Central memory CD8-positive, alpha-beta T cell (primary cell): ENCODE measurements at regions not wholly inside any gene's neighbourhood (a gene's known extent, or its start where the extent isn't known, plus 50 kb on each side); places are given as distances from the start of the nearest gene placed in this dataset.
A peak's percentile ranks its signal among the peaks of the same experiment; 100 is the strongest.
"Not testable (repeated sequence)": the region's sequence is repeated elsewhere in the genome, so short reads cannot be mapped to it uniquely, and the experiment has no call there.

Source experiments
- ATAC-seq: fragments of 150-1000 bp; cut with Tn5 transposase; replicated peaks from 2 replicates; pipeline ENCODE4 v1.10.0; 2022; ENCODE audit warnings: mild to moderate bottlenecking, moderate FRiP score, moderate number of reproducible peaks; ENCODE audit not compliant: poor library complexity, severe bottlenecking; ENCODE audit errors: extremely low read depth
- DNase-seq, 2 donors: peaks; one replicate each; pipeline ENCODE4 v3.0.0; 2021; ENCODE audit warnings: low spot score in 2 of 2
- H3K27ac Mint-ChIP-seq: one replicate; pipeline ENCODE4 v1.8.0; 2022; ENCODE audit warnings: low read depth, mild to moderate bottlenecking, moderate library complexity, mixed read lengths
- H3K27me3 Mint-ChIP-seq: one replicate; pipeline ENCODE4 v1.8.0; 2022; ENCODE audit warnings: mixed read lengths
- H3K36me3 Mint-ChIP-seq: one replicate; pipeline ENCODE4 v1.8.0; 2022; ENCODE audit warnings: mild to moderate bottlenecking, moderate library complexity, mixed read lengths; ENCODE audit not compliant: insufficient read depth
- H3K4me1 Mint-ChIP-seq: one replicate; pipeline ENCODE4 v1.8.0; 2022; ENCODE audit warnings: mixed read lengths
- H3K4me3 Mint-ChIP-seq: one replicate; pipeline ENCODE4 v1.8.0; 2022; ENCODE audit warnings: mild to moderate bottlenecking, moderate library complexity, mixed read lengths
- H3K9me3 Mint-ChIP-seq: one replicate; pipeline ENCODE4 v1.8.0; 2022; ENCODE audit warnings: mixed read lengths

DNA sequence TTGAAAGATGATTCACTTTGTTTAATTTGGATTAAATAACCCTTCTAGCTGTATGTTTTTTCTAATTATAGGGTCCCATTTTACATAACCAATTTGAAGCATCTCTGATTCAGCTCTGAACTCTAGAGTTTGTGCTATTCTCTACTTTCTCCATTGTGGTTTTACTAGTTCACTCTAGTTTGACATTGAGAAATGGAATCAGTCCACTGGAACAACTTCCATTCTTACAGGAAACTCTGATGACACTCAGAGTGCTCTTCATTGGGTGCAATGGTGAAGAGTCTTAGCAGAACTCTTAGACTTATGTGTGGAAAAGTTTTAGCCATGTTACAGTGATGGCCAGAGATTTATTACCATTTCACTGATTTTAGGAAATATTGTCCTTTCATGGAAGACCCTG, 140.7 kb downstream of the DYRK2 start:
- no peak for ATAC-seq
- no peaks in the 10 kb centered on the region for H3K36me3 Mint-ChIP-seq
- no peak for DNase-seq
- peaks cover 9% of the 10 kb centered on the region for H3K27me3 Mint-ChIP-seq
- peaks cover 6% of the 10 kb centered on the region for H3K4me1 Mint-ChIP-seq
- H3K9me3 Mint-ChIP-seq, result no peaks in the 10 kb centered on the region
- no peak overlapping the region for H3K27ac Mint-ChIP-seq
- H3K4me3 Mint-ChIP-seq, result no peak overlapping the region

DNA sequence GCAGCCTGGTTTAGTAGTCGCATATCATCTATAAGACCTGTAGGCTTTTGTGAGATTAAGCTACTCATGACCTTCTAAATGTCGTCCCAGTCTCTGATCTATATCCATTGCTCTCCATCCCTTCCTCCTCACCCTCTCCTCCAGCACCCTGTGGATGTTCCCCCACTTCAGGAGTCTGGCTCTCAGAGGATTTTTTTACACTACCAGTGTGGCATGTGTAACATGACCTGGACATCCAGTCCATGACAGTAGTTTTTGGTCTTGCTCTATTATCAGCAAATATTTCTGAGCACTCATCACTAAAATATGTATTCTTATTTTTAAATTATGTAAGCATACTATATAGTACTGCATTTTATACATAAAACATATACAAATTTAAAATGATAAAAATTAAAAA, 142.1 kb downstream of the DYRK2 start:
- no peak overlapping the region for H3K27ac Mint-ChIP-seq

DNA sequence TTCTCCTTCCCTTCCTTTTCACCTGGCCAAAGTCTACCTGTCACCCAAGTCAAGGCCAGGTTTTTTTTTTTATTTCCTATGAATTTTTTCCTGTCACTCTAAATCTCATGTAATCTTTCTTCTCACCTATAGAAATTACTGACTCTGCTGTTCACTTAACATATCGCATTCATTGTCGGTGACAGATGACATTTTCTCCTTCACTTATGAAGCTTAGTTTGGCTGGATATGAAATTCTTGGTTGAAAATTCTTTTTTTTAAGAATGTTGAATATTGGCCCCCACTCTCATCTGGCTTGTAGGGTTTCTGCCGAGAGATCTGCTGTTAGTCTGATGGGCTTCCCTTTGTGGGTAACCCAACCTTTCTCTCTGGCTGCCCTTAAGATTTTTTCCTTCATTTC, 142.8 kb downstream of the DYRK2 start:
- H3K27me3 Mint-ChIP-seq, result peaks cover 27% of the 10 kb centered on the region
- H3K9me3 Mint-ChIP-seq, H3K36me3 Mint-ChIP-seq, H3K4me1 Mint-ChIP-seq, DNase-seq, H3K4me3 Mint-ChIP-seq, ATAC-seq, H3K27ac Mint-ChIP-seq: not testable (repeated sequence)

More for the DNA sequence above, 142.1 kb downstream of the DYRK2 start:
- Mint-ChIP-seq H3K4me1 (peaks cover 5% of the 10 kb centered on the region), H3K27me3 (peaks cover 23% of the 10 kb centered on the region), H3K4me3 (no peak overlapping the region), H3K36me3 (no peaks in the 10 kb centered on the region), H3K9me3 (no peaks in the 10 kb centered on the region)
- ATAC-seq, result no peak
- DNase-seq, result no peak

DNA sequence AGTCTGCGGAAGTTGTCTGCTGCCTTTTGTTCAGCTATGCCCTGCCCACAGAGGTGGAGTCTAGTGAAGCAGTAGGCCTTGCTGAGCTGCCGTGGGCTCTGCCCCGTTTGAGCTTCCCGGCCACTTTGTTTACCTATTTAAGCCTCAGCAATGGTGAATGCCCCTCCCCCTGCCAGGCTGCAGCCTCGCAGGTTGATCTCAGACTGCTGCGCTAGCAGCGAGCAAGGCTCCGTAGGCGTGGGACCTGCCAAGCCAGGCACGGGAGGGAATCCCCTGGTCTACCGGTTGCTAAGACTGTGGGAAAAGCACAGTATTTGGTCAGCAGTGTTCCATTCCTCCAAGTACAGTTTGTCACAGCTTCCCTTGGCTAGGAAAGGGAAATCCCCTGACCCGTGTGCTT, 143.6 kb downstream of the DYRK2 start:
- Mint-ChIP-seq H3K36me3 (no peaks in the 10 kb centered on the region), H3K27ac (no peak overlapping the region)
- ATAC-seq, result no peak

DNA sequence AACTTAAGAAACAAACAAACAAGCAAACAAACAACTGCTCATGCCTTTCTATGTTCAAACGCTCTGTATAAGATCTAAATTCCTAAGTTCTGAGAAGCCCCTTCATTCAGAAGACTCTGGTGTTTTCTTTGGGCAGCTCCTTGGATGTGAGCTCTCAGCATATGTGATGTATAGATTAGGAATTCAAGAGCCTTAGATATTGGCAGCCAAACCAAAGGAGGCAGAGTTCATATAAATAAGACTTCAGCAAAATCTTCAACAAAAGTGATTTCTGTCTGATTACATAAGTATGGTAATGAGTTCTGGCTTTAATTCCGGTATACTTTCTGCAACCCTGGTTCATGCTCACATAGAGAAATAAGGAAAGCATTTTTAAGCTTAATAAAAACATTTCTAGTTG, 145.6 kb downstream of the DYRK2 start:
- DNase-seq, result no peak
- no peak overlapping the region for H3K27ac Mint-ChIP-seq

More for the DNA sequence above, 143.6 kb downstream of the DYRK2 start:
- Mint-ChIP-seq H3K9me3 (no peaks in the 10 kb centered on the region), H3K4me1 (no peaks in the 10 kb centered on the region), H3K27me3 (peaks cover 27% of the 10 kb centered on the region), H3K4me3 (no peak overlapping the region)
- no peak for DNase-seq

DNA sequence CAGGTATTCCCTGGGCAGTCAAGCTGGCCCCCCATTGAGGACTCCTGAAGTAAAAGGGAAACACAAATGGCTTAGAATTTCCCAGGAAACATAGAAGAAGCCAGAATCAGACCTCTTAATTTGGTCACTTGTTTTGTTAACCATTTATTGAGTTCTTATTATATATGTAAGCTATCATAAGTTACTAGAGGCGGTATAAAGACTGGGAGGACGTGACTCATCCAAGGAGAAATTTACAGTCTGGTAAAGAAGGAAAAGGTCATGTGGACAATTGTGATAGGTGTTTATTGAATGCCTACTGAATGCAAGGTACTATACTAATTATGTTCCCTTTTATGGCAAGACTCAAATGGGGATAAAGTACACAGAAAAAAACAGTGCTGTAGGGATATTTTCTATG, 146.7 kb downstream of the DYRK2 start:
- no peak for DNase-seq

More for the DNA sequence above, 145.6 kb downstream of the DYRK2 start:
- no peaks in the 10 kb centered on the region for H3K9me3 Mint-ChIP-seq
- no peak for ATAC-seq
- no peak overlapping the region for H3K4me3 Mint-ChIP-seq
- peaks cover 27% of the 10 kb centered on the region for H3K27me3 Mint-ChIP-seq
- H3K4me1 Mint-ChIP-seq, result peaks cover 5% of the 10 kb centered on the region
- H3K36me3 Mint-ChIP-seq, result no peaks in the 10 kb centered on the region

DNA sequence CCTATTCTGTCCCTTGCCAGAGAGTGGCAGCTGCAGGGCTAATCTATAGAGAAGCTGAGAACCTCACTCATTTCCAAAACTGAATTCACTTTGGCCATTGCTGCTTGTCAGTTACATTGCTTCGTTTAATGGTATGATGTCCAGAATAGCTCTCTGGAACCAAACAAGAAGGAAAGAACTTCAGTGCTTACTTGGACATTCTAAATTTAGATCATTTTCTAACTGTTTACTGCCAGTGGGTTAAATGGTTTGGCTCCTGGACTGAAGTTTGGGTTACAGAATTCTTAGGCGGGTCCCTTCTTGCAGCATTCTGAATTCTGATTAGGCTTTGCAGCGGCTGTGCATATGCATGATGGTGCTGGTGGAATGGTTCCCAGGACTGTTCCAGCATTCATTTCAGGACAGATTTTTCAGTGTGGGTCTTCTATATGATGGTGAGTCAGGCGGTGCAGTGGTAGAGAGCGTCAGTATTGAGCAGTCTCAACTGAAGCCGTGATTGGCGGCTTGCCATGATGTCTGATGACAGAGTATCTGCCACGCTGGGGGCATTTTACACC, 148.7 kb downstream of the DYRK2 start:
- Mint-ChIP-seq H3K27me3 (peaks cover 18% of the 10 kb centered on the region), H3K9me3 (no peaks in the 10 kb centered on the region), H3K4me3 (no peak overlapping the region), H3K36me3 (no peaks in the 10 kb centered on the region), H3K27ac (no peak overlapping the region), H3K4me1 (peaks cover 5% of the 10 kb centered on the region)
- DNase-seq (no peak), ATAC-seq (no peak)

More for the DNA sequence above, 146.7 kb downstream of the DYRK2 start:
- H3K27ac Mint-ChIP-seq, result no peak overlapping the region
- no peaks in the 10 kb centered on the region for H3K36me3 Mint-ChIP-seq
- peaks cover 27% of the 10 kb centered on the region for H3K27me3 Mint-ChIP-seq
- H3K4me3 Mint-ChIP-seq, result no peak overlapping the region
- H3K4me1 Mint-ChIP-seq, result peaks cover 5% of the 10 kb centered on the region
- no peaks in the 10 kb centered on the region for H3K9me3 Mint-ChIP-seq
- no peak for ATAC-seq

DNA sequence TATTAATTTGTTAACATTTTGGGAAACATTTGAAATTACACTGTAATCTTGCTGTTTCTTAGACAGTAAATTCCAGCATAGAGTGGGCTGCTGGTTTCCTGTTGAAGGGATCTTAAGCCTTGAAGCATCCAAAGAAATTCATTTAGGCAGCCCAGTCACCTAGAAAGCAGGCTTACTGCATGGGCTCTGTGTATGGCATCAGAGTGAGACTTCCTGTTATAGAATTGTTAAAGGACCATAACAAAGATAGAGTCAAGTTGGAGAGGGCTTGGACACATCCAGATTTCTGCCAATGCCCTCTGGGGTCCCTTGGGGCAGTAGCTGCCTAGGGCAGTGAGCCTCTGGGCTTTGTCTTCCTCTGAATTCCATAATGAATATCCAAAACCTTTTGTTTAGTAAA, 149.2 kb downstream of the DYRK2 start:
- DNase-seq (no peak), ATAC-seq (no peak)
- H3K4me1 Mint-ChIP-seq, result peaks cover 5% of the 10 kb centered on the region
- H3K36me3 Mint-ChIP-seq, result no peaks in the 10 kb centered on the region
- H3K27ac Mint-ChIP-seq, result no peak overlapping the region
- H3K4me3 Mint-ChIP-seq, result no peak overlapping the region
- peaks cover 17% of the 10 kb centered on the region for H3K27me3 Mint-ChIP-seq
- H3K9me3 Mint-ChIP-seq, result no peaks in the 10 kb centered on the region

DNA sequence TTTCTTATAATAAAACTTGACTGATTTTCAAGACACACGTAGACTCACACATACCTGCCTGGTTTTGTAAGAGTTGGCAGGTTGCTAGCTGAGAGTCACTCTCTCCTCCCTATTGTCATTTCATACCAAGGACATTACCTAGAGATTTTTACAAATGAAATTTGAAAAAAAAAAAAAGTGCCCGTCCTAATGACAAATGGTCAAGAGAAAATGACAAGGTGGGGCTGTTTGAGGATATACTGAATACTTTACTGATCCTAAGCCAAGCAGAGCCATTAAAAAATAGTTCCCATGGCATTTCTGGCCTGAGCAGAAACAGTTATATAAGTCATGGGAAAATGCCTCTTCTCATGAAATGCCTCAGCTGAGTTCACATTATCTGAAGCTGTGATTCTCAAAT, 150.2 kb downstream of the DYRK2 start:
- peaks cover 5% of the 10 kb centered on the region for H3K4me1 Mint-ChIP-seq
- H3K27me3 Mint-ChIP-seq, result peaks cover 17% of the 10 kb centered on the region
- no peaks in the 10 kb centered on the region for H3K9me3 Mint-ChIP-seq
- H3K36me3 Mint-ChIP-seq, result no peaks in the 10 kb centered on the region
- no peak overlapping the region for H3K4me3 Mint-ChIP-seq
- no peak overlapping the region for H3K27ac Mint-ChIP-seq
- DNase-seq (no peak), ATAC-seq (no peak)

DNA sequence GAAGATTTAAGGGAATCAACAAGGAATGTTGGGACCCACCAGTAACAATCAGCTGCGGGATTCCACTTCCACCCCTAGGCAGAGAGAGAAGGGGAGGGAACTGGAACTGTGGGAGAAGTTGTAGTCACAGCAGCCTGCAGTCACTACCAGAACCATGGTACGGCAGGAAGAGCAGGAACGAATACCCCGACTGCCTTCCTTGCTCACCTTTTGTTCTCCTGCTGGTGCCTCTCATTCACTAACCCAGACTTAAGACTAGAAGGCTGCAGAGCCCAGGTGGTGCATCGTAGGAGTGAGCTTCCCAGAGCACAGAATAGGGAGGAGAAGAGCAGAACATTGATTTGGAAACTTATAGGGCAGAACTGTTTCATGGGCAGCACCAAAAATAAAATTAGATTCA, 154.2 kb downstream of the DYRK2 start:
- DNase-seq (no peak), ATAC-seq (no peak)
- Mint-ChIP-seq H3K4me1 (peaks cover 5% of the 10 kb centered on the region), H3K27me3 (no peaks in the 10 kb centered on the region), H3K27ac (no peak overlapping the region), H3K4me3 (no peak overlapping the region), H3K9me3 (no peaks in the 10 kb centered on the region), H3K36me3 (no peaks in the 10 kb centered on the region)

DNA sequence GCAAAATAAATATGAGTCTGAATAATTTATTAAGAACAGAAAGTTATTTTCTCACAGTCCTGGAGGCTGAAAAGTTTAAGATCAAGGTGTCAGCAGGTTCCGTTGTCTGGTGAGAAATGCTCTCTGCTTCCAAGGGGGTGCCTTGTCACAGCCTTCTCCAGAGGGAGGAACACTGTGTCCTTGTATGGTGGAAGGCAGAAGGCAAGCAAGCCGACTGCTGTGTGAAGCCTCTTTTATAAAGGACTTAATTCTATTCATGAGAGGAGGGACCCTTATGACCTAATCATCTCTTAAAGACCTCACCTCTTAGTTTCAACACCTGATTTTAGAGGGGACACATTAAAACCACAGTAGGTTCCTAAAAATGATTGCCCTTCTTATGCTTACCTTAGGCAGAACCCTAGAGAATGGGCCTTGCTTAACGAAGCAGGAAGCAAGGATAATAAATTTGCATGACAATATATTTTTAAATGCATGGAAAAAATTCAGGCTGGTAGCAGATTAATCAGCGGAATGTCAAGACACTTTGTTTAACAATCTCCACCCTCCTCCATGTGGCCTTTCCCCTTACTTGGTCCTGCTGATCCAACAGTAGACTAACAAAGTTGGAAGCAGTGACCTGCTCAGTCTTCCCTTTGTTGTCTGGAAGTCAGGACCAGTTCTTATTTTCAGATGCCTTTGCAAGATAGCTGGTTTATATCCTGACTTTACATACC, 154.9 kb downstream of the DYRK2 start:
- Mint-ChIP-seq H3K9me3 (no peaks in the 10 kb centered on the region), H3K27me3 (no peaks in the 10 kb centered on the region), H3K36me3 (no peaks in the 10 kb centered on the region), H3K4me1 (peaks cover 2% of the 10 kb centered on the region), H3K4me3 (no peak overlapping the region), H3K27ac (no peak overlapping the region)
- ATAC-seq, result no peak
- DNase-seq, result no peak

DNA sequence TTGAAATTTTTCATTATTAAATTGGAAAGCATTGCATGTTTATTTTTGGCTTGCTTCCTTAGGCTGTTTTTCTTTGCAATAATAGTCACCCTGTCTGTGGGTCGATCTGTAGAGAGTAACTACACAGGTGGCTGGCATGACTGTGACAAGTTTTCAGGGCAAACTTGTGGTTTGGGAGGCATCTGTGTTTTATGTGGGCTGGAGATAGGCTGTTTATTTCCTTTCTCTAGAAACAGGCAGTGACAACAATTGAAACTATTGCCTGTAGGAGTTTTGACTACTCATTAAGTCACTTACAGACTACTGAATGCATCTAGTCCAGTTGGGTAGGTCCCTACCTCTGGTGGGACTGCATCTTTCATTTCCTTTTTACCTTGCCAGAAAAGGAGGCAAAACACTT, 155.6 kb downstream of the DYRK2 start:
- Mint-ChIP-seq H3K4me1 (no peaks in the 10 kb centered on the region), H3K27ac (no peak overlapping the region), H3K4me3 (no peak overlapping the region), H3K27me3 (no peaks in the 10 kb centered on the region), H3K9me3 (no peaks in the 10 kb centered on the region), H3K36me3 (no peaks in the 10 kb centered on the region)
- DNase-seq (no peak), ATAC-seq (peak; percentile 46)

DNA sequence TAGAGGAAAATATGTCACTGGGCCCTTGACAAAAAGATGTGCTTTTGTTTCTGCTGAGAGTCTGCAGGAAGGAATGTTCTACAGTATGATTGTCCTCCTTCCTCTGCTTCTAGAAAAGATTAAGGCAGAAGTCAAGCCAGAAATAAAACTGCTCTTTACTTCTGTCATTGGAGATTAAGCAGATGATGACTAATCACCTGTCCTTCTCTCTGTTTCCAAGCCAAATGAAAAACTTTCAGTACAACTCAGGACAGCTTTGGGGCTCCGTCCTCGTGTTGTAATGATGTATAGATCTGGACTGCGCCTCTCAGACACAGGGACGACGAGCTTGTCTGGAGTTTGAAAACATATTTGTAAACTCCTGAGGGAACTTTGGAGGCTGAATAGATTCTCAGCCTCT, 159.3 kb downstream of the DYRK2 start:
- no peak overlapping the region for H3K27ac Mint-ChIP-seq
- no peaks in the 10 kb centered on the region for H3K4me1 Mint-ChIP-seq
- ATAC-seq (no peak), DNase-seq (no peak)
- H3K36me3 Mint-ChIP-seq, result no peaks in the 10 kb centered on the region
- no peaks in the 10 kb centered on the region for H3K27me3 Mint-ChIP-seq
- no peak overlapping the region for H3K4me3 Mint-ChIP-seq
- H3K9me3 Mint-ChIP-seq, result no peaks in the 10 kb centered on the region
